GM21825 (cell line): ENCODE measurements at regions not wholly inside any gene's neighbourhood (a gene's known extent, or its start where the extent isn't known, plus 50 kb on each side); places are given as distances from the start of the nearest gene placed in this dataset.
"Not testable (repeated sequence)": the region's sequence is repeated elsewhere in the genome, so short reads cannot be mapped to it uniquely, and the experiment has no call there.

Experiments used
- ATAC-seq: cut with Tn5 transposase; IDR thresholded peaks from one replicate; pipeline ENCODE4 v1.9.1; 2021; ENCODE audit warnings: mild to moderate bottlenecking, moderate library complexity; ENCODE audit not compliant: unreplicated experiment

GRCh38 chr12:63508543-63508942 is 159.8 kb downstream of the DPY19L2 start:
- no peak for ATAC-seq

- no peak for ATAC-seq
Measured at GRCh38 chr12:63499567-63499966, 168.7 kb downstream of the DPY19L2 start.

- ATAC-seq: no peak
Measured at GRCh38 chr12:63498239-63498638, 170.1 kb downstream of the DPY19L2 start.

- ATAC-seq: no peak
Measured at GRCh38 chr12:63496654-63497053, 171.6 kb downstream of the DPY19L2 start.

GRCh38 chr12:63495974-63496373 is 172.3 kb downstream of the DPY19L2 start:
- no peak for ATAC-seq

GRCh38 chr12:63493357-63493756 is 174.9 kb downstream of the DPY19L2 start:
- ATAC-seq: not testable (repeated sequence)

- no peak for ATAC-seq
Measured at GRCh38 chr12:63480186-63480585, 188.1 kb downstream of the DPY19L2 start.

- ATAC-seq: no peak
Measured at GRCh38 chr12:63470161-63470560, 198.1 kb downstream of the DPY19L2 start.

GRCh38 chr12:63467951-63468350 is 200.3 kb downstream of the DPY19L2 start:
- ATAC-seq: no peak

- ATAC-seq: no peak
Measured at GRCh38 chr12:63457857-63458256, 210.4 kb downstream of the DPY19L2 start.

- ATAC-seq: no peak
Measured at GRCh38 chr12:63457428-63457827, 210.9 kb downstream of the DPY19L2 start.

GRCh38 chr12:63450816-63451215 is 217.5 kb downstream of the DPY19L2 start:
- ATAC-seq: no peak

GRCh38 chr12:63450334-63450733 is 218.0 kb downstream of the DPY19L2 start:
- ATAC-seq: no peak

- ATAC-seq: no peak
Measured at GRCh38 chr12:63445224-63445880, 222.9 kb downstream of the DPY19L2 start.

GRCh38 chr12:63440048-63440447 is 228.2 kb downstream of the DPY19L2 start:
- no peak for ATAC-seq

GRCh38 chr12:63434384-63434783 is 233.9 kb downstream of the DPY19L2 start:
- ATAC-seq: not testable (repeated sequence)

GRCh38 chr12:63427969-63428368 is 240.3 kb downstream of the DPY19L2 start:
- ATAC-seq: not testable (repeated sequence)

- ATAC-seq: not testable (repeated sequence)
Measured at GRCh38 chr12:63427029-63427428, 241.3 kb downstream of the DPY19L2 start.

- no peak for ATAC-seq
Measured at GRCh38 chr12:63424671-63425070, 243.6 kb downstream of the DPY19L2 start.

GRCh38 chr12:63423839-63424238 is 244.5 kb downstream of the DPY19L2 start:
- ATAC-seq: no peak

- peak; percentile 89 for ATAC-seq
Measured at GRCh38 chr12:63420206-63420644, 248.1 kb downstream of the DPY19L2 start.

GRCh38 chr12:63419154-63419553 is 249.1 kb downstream of the DPY19L2 start:
- no peak for ATAC-seq

GRCh38 chr12:63416788-63417187 is 251.5 kb downstream of the DPY19L2 start:
- ATAC-seq: no peak
